Vagina (tissue), 2 donors: ENCODE measurements at regions not wholly inside any gene's neighbourhood (a gene's known extent, or its start where the extent isn't known, plus 50 kb on each side); places are given as distances from the start of the nearest gene placed in this dataset.
"Not testable (repeated sequence)": the region's sequence is repeated elsewhere in the genome, so short reads cannot be mapped to it uniquely, and the experiment has no call there.

ENCODE experiments used
- DNase-seq, 2 donors: peaks; one replicate each; pipeline ENCODE4 v3.0.0-alpha.2; 2017; ENCODE audit errors: extremely low spot score in 2 of 2
- H3K27ac ChIP-seq: fragments of 200-600 bp; sonication (generic); one replicate; pipeline ENCODE4 v1.5.1; 2019
- H3K27me3 ChIP-seq: fragments of 200-600 bp; sonication (generic); one replicate; pipeline ENCODE4 v1.5.1; 2019
- H3K36me3 ChIP-seq, 2 donors: fragments of 200-600 bp; sonication (generic); one replicate each; pipeline ENCODE4 v1.5.1; 2017 to 2019
- H3K4me1 ChIP-seq: fragments of 200-600 bp; sonication (generic); one replicate; pipeline ENCODE4 v1.5.1; 2019
- H3K4me3 ChIP-seq, 2 donors: fragments of 200-600 bp; sonication (generic); 1 replicate in 1 of 2; 2 replicates in 1 of 2; pipeline ENCODE4 v1.5.1; 2016 to 2019
- H3K9me3 ChIP-seq: fragments of 200-600 bp; sonication (generic); one replicate; pipeline ENCODE4 v1.5.1; 2019
- POLR2A ChIP-seq, 2 donors: fragments of 450-650 bp; IDR thresholded peaks; one replicate each; pipeline ENCODE4 v1.6.1; 2017; ENCODE audit warnings: antibody characterized with exemption in 2 of 2, mild to moderate bottlenecking in 2 of 2, moderate library complexity in 2 of 2
- POLR2AphosphoS5 ChIP-seq, 2 donors: sonication (generic); formaldehyde crosslinking; IDR thresholded peaks; one replicate each; pipeline ENCODE4 v1.9.0; 2017; ENCODE audit warnings: antibody characterized with exemption in 2 of 2, mild to moderate bottlenecking in 2 of 2, low read depth in 1 of 2; ENCODE audit not compliant: insufficient read depth in 1 of 2
- intact Hi-C: fragments of 100-400 bp; cut with DNase I; formaldehyde crosslinking; loops from one replicate; pipeline ENCODE4 v1.15.1; 2023
- TF ChIP-seq, protein P1 (sequence below), 3 experiments: fragments of 450-650 bp in 2 of 3; fragments of 200-600 bp in 1 of 3; sonication (generic) in 1 of 3; IDR thresholded peaks; one replicate each; pipeline ENCODE4 v1.5.1; 2017 to 2019; ENCODE audit warnings: antibody characterized with exemption in 3 of 3, mild to moderate bottlenecking in 2 of 3, moderate library complexity in 2 of 3

DNA sequence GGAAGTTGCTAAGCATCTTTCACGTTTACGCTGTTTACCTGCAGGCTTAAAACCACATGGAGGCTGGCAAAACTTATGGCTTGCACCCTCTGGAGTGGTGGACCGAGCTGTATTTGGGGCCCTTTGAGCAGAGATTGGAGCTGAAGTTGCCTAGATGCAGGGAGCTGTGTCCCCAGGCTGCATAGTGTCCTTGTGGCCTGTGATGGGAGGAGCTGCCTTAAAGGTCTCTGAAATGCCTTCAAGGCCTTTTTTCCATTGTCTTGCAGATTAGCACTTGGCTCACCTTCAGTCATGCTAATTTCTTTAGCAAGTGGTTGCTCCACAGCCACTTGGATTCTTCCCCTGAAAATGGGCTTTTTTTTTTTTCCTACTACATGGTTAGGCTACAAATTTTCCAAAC, 81.5 kb upstream of the CHD1 start:
- no peaks in the 10 kb centered on the region for H3K36me3 ChIP-seq
- no peaks in the 10 kb centered on the region for H3K4me1 ChIP-seq
- H3K9me3 ChIP-seq: no peaks in the 10 kb centered on the region
- no peak overlapping the region for H3K27ac ChIP-seq
- H3K4me3 ChIP-seq: no peak overlapping the region
- TF ChIP-seq, protein P1, sequence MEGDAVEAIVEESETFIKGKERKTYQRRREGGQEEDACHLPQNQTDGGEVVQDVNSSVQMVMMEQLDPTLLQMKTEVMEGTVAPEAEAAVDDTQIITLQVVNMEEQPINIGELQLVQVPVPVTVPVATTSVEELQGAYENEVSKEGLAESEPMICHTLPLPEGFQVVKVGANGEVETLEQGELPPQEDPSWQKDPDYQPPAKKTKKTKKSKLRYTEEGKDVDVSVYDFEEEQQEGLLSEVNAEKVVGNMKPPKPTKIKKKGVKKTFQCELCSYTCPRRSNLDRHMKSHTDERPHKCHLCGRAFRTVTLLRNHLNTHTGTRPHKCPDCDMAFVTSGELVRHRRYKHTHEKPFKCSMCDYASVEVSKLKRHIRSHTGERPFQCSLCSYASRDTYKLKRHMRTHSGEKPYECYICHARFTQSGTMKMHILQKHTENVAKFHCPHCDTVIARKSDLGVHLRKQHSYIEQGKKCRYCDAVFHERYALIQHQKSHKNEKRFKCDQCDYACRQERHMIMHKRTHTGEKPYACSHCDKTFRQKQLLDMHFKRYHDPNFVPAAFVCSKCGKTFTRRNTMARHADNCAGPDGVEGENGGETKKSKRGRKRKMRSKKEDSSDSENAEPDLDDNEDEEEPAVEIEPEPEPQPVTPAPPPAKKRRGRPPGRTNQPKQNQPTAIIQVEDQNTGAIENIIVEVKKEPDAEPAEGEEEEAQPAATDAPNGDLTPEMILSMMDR (IDR thresholded peaks at IDR 0.05): no peak
- TF ChIP-seq POLR2A (IDR thresholded peaks at IDR 0.05) (no peak), POLR2AphosphoS5 (IDR thresholded peaks at IDR 0.05; ENCODE audit: insufficient read depth in 1 of 2, low read depth in 1 of 2) (no peak)
- intact Hi-C loops: no loop called here
- no peak for DNase-seq
- no peaks in the 10 kb centered on the region for H3K27me3 ChIP-seq

DNA sequence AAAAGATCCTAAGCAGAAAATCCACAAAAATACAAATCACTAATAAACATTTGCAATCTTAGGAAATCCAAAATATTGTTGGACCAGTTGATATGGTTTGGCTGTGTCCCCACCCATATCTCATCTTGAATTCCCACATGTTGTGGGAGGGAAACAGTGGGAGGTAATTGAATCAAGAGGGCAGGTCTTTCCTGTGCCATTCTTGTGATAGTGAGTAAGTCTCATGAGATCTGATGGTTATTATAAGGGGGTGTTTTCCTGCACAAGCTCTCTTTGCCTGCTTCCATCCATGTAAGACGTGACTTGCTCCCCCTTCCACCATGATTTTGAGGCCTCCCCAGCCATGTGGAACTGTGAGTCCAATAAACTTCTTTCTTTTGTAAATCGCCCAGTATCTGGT, 79.2 kb upstream of the CHD1 start:
- H3K4me1 ChIP-seq, H3K4me3 ChIP-seq, H3K36me3 ChIP-seq, H3K27me3 ChIP-seq, intact Hi-C loops, DNase-seq, H3K9me3 ChIP-seq, H3K27ac ChIP-seq: not testable (repeated sequence)

DNA sequence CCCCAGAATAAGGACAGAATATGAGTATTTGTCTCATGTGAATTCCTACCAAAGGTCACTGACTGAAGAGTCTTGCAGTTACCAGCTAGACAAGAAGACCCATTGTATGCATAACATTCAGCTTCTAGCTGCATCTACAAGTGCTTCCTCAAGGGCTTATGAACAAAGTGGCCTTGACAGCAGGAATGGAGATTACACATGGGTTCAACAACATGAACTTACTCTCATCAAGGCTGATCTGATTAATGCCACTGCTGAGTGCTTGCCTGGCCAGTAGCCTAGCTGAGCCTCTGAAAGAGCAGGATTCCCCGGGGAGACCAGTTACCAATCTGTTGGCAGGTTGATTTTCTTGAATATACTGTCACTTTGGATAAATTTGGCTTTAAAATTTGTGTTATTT, 76.7 kb upstream of the CHD1 start:
- no peaks in the 10 kb centered on the region for H3K36me3 ChIP-seq
- no peak for DNase-seq
- no peak overlapping the region for H3K27ac ChIP-seq
- intact Hi-C loops: no loop called here
- no peak overlapping the region for H3K4me3 ChIP-seq
- no peaks in the 10 kb centered on the region for H3K27me3 ChIP-seq
- no peaks in the 10 kb centered on the region for H3K4me1 ChIP-seq
- TF ChIP-seq POLR2AphosphoS5 (IDR thresholded peaks at IDR 0.05; ENCODE audit: insufficient read depth in 1 of 2, low read depth in 1 of 2) (no peak), POLR2A (IDR thresholded peaks at IDR 0.05) (no peak)
- TF ChIP-seq, protein P1 (IDR thresholded peaks at IDR 0.05): no peak
- no peaks in the 10 kb centered on the region for H3K9me3 ChIP-seq

DNA sequence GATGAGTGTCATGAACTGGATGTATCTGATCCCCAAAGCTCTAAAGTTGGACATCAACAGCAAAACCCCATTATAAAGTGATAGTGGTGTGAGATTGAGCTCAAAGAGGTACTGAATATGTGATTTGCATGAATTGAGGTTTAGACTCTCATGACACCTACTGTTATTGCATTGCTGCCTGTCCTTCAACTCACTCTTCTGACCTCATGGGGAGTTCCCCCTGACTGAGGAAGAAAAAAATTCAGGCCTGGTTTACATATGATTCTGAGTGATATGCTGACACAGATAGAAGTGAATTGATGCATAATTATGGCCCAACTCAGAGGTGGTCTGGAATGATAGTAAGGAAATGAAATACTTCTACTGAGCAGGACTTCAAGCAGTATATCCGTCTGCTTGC, 76.2 kb upstream of the CHD1 start:
- TF ChIP-seq, protein P1 (IDR thresholded peaks at IDR 0.05): no peak
- TF ChIP-seq POLR2AphosphoS5 (IDR thresholded peaks at IDR 0.05; ENCODE audit: insufficient read depth in 1 of 2, low read depth in 1 of 2): no peak
- no peak for TF ChIP-seq POLR2A (IDR thresholded peaks at IDR 0.05)
- H3K27ac ChIP-seq: no peak overlapping the region
- no peak for DNase-seq
- no peaks in the 10 kb centered on the region for H3K27me3 ChIP-seq
- H3K4me3 ChIP-seq: no peak overlapping the region
- no peaks in the 10 kb centered on the region for H3K4me1 ChIP-seq
- no peaks in the 10 kb centered on the region for H3K9me3 ChIP-seq
- intact Hi-C loops: no loop called here
- no peaks in the 10 kb centered on the region for H3K36me3 ChIP-seq

DNA sequence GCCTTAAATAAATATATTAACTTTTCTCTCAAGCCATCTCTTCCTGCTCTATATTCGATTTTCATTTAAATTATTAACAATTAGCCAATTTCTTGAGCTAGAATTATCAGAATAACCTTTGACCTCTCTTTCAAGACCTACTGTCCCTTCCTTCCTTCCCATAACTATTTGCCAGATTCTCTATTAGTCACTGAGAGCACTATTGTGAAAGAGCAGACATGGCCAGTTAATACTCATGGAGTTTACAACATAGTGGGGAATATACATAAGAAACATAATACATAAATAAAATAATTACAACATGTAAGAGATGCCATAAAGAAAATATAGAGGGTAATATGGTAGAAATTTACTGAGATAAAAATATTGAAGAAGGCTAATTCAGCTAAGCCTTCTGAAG, 72.1 kb upstream of the CHD1 start:
- DNase-seq: no peak
- no peaks in the 10 kb centered on the region for H3K36me3 ChIP-seq
- H3K27me3 ChIP-seq: no peaks in the 10 kb centered on the region
- no peaks in the 10 kb centered on the region for H3K4me1 ChIP-seq
- H3K27ac ChIP-seq: no peak overlapping the region
- H3K4me3 ChIP-seq: no peak overlapping the region
- no peak for TF ChIP-seq POLR2A (IDR thresholded peaks at IDR 0.05)
- TF ChIP-seq, protein P1 (IDR thresholded peaks at IDR 0.05): no peak
- no peak for TF ChIP-seq POLR2AphosphoS5 (IDR thresholded peaks at IDR 0.05; ENCODE audit: insufficient read depth in 1 of 2, low read depth in 1 of 2)
- no peaks in the 10 kb centered on the region for H3K9me3 ChIP-seq
- intact Hi-C loops: no loop called here

DNA sequence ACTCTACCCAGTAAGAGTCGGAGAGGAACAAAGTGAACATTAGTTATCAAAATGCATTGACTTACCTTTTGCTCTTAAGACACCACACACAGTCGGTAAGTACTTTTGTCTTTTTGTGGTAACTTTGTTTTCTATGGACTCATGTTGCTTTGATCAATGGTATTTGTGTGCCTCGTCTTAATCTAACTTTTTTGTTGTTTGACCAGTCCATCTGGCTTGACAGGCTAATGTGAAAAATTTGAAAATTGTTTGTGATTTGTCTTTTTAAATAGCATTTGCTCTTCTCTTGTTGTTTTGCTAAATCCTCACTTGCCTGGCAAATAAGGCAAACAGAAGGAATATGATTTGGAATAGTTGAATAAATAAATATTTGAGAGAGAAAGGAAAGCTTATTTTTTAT, 71.4 kb upstream of the CHD1 start:
- no peaks in the 10 kb centered on the region for H3K4me1 ChIP-seq
- DNase-seq: no peak
- H3K4me3 ChIP-seq: no peak overlapping the region
- H3K27ac ChIP-seq: no peak overlapping the region
- no peaks in the 10 kb centered on the region for H3K27me3 ChIP-seq
- TF ChIP-seq, protein P1 (IDR thresholded peaks at IDR 0.05): no peak
- no peak for TF ChIP-seq POLR2A (IDR thresholded peaks at IDR 0.05)
- no peak for TF ChIP-seq POLR2AphosphoS5 (IDR thresholded peaks at IDR 0.05; ENCODE audit: insufficient read depth in 1 of 2, low read depth in 1 of 2)
- no peaks in the 10 kb centered on the region for H3K36me3 ChIP-seq
- H3K9me3 ChIP-seq: no peaks in the 10 kb centered on the region
- intact Hi-C loops: no loop called here
